Medulla oblongata (tissue), 1 donor: ENCODE measurements at regions not wholly inside any gene's neighbourhood (a gene's known extent, or its start where the extent isn't known, plus 50 kb on each side); places are given as distances from the start of the nearest gene placed in this dataset.
"Not testable (repeated sequence)": the region's sequence is repeated elsewhere in the genome, so short reads cannot be mapped to it uniquely, and the experiment has no call there.

ENCODE experiments used
- DNase-seq: peaks from one replicate; pipeline ENCODE4 v3.0.0-alpha.2; 2015; ENCODE audit errors: extremely low spot score

- no peak for DNase-seq
These were observed 1070.8 kb upstream of the SEMA6A start for GRCh38 chr5:117645400-117645799.

GRCh38 chr5:117638581-117638980, 1064.0 kb upstream of the SEMA6A start:
- DNase-seq, result no peak

GRCh38 chr5:117633093-117633492, 1058.5 kb upstream of the SEMA6A start:
- DNase-seq, result no peak

- DNase-seq, result no peak
These were observed 1049.6 kb upstream of the SEMA6A start for GRCh38 chr5:117624201-117624600.

- DNase-seq, result no peak
These were observed 1048.6 kb upstream of the SEMA6A start for GRCh38 chr5:117623042-117623805.

- no peak for DNase-seq
These were observed 1047.3 kb upstream of the SEMA6A start for GRCh38 chr5:117621921-117622320.

- DNase-seq, result no peak
These were observed 1040.6 kb upstream of the SEMA6A start for GRCh38 chr5:117615226-117615625.

- no peak for DNase-seq
These were observed 1039.8 kb upstream of the SEMA6A start for GRCh38 chr5:117614408-117614807.

GRCh38 chr5:117604845-117605244, 1030.2 kb upstream of the SEMA6A start:
- DNase-seq, result no peak

GRCh38 chr5:117599811-117600210, 1025.2 kb upstream of the SEMA6A start:
- DNase-seq, result not testable (repeated sequence)

GRCh38 chr5:117594166-117594565, 1019.5 kb upstream of the SEMA6A start:
- peak; percentile 10 for DNase-seq

GRCh38 chr5:117590944-117591343, 1016.3 kb upstream of the SEMA6A start:
- DNase-seq, result no peak

- no peak for DNase-seq
These were observed 1014.0 kb upstream of the SEMA6A start for GRCh38 chr5:117588611-117589010.

GRCh38 chr5:117587111-117587510, 1012.5 kb upstream of the SEMA6A start:
- no peak for DNase-seq

GRCh38 chr5:117568622-117569021, 994.0 kb upstream of the SEMA6A start:
- no peak for DNase-seq

- DNase-seq, result no peak
These were observed 993.5 kb upstream of the SEMA6A start for GRCh38 chr5:117568126-117568525.

GRCh38 chr5:117562647-117563046, 988.0 kb upstream of the SEMA6A start:
- no peak for DNase-seq

- DNase-seq, result no peak
These were observed 986.9 kb upstream of the SEMA6A start for GRCh38 chr5:117561531-117561930.

GRCh38 chr5:117559005-117559844, 984.6 kb upstream of the SEMA6A start:
- no peak for DNase-seq

GRCh38 chr5:117551236-117551635, 976.6 kb upstream of the SEMA6A start:
- no peak for DNase-seq

GRCh38 chr5:117547192-117547591, 972.6 kb upstream of the SEMA6A start:
- no peak for DNase-seq

- DNase-seq, result no peak
These were observed 965.1 kb upstream of the SEMA6A start for GRCh38 chr5:117539692-117540091.

- DNase-seq, result no peak
These were observed 959.2 kb upstream of the SEMA6A start for GRCh38 chr5:117533792-117534191.
